Thyroid gland (tissue), 4 donors: ENCODE measurements at regions not wholly inside any gene's neighbourhood (a gene's known extent, or its start where the extent isn't known, plus 50 kb on each side); places are given as distances from the start of the nearest gene placed in this dataset.

ENCODE experiments used
- POLR2A ChIP-seq, 2 donors: fragments of 450-650 bp; IDR thresholded peaks; one replicate each; pipeline ENCODE4 v1.6.1; 2017; ENCODE audit warnings: antibody characterized with exemption in 2 of 2, mild to moderate bottlenecking in 2 of 2, moderate library complexity in 1 of 2
- TF ChIP-seq, protein P1 (sequence below), 6 experiments: fragments of 200-600 bp in 3 of 6; fragments of 450-650 bp in 3 of 6; sonication (generic) in 3 of 6; IDR thresholded peaks; one replicate each; pipeline ENCODE4 v1.5.1; 2016 to 2019; ENCODE audit warnings: antibody characterized with exemption in 6 of 6, mild to moderate bottlenecking in 2 of 6, inconsistent platforms in 1 of 6, moderate library complexity in 1 of 6

DNA sequence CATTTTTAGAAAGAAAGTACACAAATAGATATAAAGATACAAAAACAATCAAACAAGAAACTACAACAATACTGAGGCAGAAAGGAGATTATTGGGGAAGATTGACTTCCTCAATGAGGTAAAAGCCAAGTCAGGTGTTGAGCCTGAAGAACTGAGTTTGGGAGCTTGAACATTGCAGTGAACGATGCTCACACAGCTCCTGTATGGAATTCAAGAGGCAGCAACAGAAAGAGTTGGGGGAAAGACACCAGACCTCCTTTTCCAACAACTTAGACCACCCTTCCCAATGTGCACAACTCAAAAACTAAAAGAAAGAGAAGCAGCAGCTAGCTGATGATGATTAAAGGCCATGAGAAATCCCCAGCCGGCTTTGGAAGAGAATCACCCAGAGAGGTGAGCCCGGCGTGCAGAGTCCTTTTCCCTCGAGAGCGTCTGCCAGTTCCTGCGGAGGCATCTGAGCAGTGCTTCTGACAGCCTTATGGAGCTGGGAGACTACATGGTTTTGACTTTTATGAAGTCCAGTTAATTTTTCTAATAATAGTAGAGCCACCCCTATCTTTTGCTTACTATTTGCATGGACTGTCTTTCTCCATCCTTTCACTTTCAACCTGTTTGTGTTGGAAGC is 106.9 kb upstream of the RFX8 start:
- no peak for TF ChIP-seq POLR2A (IDR thresholded peaks at IDR 0.05)
- TF ChIP-seq, protein P1, sequence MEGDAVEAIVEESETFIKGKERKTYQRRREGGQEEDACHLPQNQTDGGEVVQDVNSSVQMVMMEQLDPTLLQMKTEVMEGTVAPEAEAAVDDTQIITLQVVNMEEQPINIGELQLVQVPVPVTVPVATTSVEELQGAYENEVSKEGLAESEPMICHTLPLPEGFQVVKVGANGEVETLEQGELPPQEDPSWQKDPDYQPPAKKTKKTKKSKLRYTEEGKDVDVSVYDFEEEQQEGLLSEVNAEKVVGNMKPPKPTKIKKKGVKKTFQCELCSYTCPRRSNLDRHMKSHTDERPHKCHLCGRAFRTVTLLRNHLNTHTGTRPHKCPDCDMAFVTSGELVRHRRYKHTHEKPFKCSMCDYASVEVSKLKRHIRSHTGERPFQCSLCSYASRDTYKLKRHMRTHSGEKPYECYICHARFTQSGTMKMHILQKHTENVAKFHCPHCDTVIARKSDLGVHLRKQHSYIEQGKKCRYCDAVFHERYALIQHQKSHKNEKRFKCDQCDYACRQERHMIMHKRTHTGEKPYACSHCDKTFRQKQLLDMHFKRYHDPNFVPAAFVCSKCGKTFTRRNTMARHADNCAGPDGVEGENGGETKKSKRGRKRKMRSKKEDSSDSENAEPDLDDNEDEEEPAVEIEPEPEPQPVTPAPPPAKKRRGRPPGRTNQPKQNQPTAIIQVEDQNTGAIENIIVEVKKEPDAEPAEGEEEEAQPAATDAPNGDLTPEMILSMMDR (IDR thresholded peaks at IDR 0.05), result no peak
